OCI-M2 (cell line): ENCODE measurements at regions not wholly inside any gene's neighbourhood (a gene's known extent, or its start where the extent isn't known, plus 50 kb on each side); places are given as distances from the start of the nearest gene placed in this dataset.
"Not testable (repeated sequence)": the region's sequence is repeated elsewhere in the genome, so short reads cannot be mapped to it uniquely, and the experiment has no call there.

ENCODE experiments used
- DNase-seq: peaks from one replicate; lab custom pipeline; 2025; ENCODE audit not compliant: unreplicated experiment; lab: John Stamatoyannopoulos, UW

DNA sequence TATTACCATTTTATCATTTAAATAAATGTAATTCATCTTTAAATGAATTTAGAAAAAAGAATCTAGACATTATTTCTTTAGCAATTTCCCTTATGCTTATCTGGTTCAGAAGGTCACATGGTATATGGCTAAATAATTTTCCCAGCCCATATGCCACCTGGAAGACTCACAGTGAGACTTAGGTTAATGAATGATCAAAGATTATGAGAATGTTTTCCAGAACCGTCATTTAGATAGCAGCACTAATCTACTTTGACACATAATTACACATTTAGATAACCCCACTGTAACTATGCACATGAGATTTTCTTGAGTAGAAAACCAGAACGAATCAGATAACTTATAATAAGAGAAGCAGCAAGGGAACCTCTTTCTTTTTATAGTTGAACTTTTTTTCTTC is 124.9 kb upstream of the CCDC180 start:
- DNase-seq, result not testable (repeated sequence)

DNA sequence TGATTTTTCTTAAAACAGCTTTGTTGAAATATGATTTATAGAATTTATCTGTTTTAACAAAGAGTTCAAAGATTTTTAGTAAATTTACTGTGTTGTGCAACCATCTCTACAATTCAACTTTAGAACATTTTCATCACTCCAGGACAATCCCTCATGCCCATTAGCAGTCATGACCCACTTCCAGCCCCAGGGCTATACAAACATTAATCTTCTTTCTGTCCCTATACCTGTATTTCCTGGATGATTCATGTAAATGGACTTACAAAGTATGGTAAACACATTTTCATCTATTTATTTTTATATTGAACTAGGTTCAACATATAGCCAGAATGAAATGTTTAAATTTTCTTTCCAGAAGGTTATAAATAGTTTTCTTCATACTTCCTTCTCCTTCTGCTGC is 127.8 kb upstream of the CCDC180 start:
- no peak for DNase-seq

DNA sequence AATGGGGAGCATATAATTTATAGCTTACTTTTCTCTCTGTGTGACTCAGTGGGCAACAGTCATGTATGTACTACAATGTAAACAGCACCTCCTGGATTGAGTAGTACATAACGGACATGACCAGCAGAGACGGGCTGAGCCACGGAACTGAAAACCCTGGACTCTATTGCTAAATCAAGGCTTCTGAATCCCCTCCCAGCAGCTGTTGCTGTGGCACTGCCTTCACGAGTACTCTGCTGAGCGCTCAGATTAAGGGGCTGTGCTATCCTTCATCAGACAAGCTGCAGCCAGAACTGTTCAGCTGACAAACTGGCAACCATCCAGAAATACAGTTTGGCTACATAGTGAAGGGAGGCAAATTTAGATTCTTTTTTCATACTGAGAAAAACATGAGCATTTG is 131.3 kb upstream of the CCDC180 start:
- DNase-seq, result no peak

DNA sequence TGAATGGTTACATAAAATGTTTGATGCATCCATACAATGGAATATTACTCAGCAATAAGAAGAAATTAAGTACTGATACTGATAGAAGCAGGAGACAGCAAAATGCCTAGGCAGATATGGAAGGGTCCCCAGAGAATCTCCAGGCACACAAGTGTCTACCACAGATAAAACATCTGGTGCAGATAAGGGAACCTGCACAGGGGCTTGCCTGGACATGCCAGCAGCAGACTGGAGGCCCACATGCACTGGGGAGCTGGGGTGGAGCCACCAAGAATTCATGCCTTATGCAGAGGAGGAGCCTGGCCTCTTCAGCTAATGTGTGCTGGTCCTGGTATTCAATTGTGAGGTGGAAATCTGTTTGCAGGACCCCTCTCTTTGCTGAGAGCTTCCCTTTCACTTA is 129.2 kb upstream of the CTSV start:
- not testable (repeated sequence) for DNase-seq

DNA sequence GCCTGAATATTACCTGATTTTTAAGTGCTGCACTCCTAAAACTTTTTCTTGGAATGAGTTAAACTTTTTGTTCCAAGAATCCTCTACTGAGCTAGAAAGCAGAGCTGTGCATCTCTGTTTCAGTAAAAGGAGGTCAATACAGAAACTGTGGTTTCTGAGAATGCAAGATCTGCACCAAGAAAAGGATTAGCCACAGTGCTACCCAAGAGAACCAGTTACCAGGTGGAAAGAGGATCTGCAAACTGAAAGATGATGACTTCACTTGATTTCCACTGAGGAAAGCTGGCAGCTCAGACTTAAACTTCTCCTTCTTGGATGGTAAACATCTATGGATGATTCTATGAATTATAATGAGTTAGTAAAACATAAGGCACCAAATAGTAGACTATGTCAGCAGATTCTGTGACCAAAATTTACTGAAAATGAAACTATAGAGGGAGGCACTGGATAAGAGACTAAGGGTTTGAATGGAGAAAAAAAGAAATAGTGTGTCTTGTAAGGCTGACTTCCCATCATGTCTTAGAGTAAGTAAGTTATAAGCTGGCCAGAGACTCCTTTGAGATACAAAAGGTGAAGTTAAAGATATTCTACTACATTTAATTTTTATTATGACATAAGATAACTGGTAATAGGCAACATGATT is 127.7 kb upstream of the CTSV start:
- not testable (repeated sequence) for DNase-seq

DNA sequence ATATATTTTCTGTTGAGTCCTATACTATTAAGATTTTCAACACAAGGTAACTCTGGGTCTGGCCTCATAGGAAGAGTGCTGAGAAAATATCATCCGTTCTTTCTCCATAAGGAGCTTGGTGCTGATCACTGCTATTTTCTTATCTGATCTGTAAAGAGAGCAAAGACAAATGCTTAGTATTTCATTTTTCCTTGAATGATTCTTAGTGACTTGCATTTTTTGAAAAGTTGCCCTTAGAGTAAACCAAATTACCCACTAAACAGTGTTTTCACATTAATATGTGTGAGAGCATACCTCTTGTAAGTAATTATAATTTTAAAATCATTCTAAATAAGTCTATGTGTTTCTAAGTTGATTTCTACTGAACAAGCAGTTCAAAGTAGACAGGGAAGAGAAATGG is 121.3 kb upstream of the CTSV start:
- DNase-seq, result no peak

DNA sequence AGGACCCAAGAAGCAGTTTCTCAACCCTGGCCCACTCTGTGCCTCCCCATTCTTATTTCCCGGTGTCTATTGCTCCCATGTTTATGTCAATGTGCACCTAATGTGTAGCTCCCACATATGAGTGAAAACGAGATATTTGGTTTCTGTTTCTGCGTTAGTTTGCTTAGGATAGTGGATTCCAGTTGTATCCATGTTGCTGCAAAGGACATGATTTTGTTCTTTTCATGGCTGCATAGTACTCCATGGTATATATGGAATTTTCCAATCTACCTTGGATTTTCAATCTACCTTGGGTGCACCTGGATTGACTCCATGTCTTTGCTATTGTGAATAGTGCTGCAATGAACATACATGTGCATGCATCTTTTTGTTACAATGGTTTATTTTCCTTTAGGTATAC is 119.8 kb upstream of the CTSV start:
- not testable (repeated sequence) for DNase-seq

DNA sequence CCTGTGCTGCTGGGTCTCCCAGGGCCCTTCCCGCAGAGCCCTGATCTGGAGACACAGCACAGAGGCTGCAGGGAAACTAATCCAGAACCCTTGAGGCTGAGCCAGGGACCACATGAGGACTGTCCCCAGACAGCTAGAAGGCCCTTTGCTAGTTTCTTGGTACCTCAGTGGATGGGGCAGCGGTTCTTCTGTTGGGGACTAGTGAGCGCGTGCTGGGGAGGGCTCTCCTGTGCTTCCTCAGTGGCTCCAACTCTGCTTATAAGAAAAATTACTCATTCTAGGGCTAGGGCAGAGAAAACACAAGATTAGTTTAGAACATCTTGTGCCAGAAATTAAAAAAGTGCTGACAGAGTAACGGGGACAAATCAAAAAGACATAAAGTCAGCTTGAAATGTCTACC is 116.5 kb upstream of the CTSV start:
- DNase-seq, result not testable (repeated sequence)

DNA sequence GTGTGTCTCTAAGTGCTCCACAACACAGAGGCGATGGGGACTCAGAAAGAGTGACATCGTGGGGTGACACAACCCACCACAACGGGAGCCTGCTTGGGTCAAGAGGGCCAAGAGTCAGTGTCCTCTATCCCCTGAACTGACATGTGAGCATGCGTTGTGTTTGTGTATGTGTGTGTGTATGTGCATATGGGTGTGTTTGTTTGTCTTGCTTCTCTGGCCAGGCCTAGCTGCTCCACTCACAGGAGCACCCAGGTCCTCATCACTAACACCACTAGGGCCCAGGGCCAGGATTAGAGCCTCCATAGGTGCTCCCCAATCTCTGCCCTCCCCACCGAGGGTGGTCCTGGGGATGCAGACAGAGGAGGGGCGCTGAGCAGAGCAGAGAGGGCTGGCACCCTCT is 115.0 kb upstream of the CTSV start:
- no peak for DNase-seq

DNA sequence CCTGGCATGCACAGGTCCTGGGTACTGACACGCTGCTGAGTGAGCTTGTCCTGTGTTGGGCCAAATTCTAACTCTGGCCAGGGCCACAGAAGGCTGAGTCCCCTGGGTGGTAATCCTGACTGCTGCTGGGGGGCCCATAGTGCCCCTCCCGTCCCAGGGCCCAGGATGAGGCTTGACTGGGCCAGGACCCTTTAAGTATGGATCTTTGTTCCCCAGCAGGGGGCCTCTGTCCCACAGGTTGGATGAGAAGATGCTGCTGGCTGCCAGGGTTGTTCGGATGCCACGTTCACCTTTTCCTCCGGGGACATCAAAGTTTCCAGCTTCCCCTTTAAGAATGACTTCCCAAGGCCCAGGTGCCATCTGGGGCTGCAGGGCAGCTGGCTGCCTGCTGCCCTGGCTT is 114.2 kb upstream of the CTSV start:
- DNase-seq, result not testable (repeated sequence)

DNA sequence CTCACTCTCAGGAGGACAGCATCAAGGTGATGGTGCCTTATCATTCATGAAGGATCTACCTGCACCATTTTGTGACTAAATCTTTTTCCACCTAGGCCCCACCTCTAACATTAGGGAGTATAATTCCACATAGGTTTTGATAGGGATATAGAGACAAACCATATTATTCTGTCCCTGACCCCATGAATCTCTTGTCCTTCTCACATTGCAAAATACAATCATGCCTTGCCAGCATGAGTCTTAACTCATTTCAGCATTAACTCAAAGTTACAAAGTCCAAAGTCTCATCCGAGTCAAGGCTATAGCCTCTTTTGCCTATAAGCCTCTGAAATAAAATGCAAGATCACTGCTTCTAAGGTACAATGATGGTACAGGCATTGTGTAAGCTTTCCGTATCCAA is 111.5 kb upstream of the CTSV start:
- not testable (repeated sequence) for DNase-seq

DNA sequence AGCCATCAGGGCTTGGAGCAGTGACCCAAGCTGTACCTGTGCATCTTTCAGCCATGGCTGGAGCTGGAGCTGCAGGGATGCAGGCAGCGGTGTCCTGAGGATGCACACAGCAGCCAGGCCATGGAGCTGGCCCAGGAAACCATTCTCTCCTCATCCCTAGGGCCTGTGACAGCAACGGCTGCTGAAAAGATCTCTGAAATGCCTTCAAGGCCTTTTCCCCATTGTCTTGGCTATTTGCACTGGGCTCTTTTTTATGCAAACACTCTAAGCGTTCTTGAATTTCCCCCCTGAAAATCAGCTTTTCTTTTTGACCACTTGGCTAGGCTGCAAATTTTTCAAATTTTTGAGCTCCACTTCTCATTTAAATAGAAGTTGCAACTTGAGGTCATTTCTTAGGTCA is 109.5 kb upstream of the CTSV start:
- not testable (repeated sequence) for DNase-seq

DNA sequence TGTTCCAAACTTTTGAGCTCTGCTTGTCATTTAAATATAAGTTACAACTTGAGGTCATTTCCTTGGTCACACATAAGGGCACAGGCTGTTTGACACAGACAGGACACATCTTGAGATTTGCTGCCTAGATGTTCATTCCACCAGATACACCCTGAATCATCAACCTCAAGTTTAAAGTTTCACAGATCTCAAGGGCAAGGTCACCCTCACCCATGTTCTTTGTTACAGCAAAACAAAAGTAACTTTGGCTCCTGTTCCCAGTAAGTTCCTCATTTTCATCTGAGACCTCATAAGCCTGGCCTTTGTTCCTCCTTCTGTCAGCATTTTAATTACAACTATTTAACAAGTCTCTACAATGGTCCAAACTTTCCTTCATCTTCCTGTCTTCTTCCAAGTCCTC is 106.7 kb upstream of the CTSV start:
- not testable (repeated sequence) for DNase-seq

DNA sequence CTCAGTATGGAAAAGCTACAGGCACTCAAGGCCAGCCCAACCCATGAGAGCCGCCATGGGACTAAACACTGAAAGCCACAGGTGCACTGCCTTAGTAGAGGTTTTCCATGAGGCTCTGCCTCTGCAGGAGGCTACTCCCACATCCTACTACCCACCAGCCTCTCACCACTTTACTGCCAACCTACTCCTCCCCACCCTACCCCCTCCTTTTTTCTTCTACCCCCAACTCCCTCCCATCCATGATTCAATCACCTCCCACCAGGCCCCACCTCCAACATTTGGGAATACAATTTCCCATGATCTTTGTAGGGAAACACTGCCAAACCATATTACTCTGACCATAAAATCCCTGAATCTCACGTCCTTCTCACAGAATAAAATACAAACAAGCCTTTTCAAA is 101.6 kb upstream of the CTSV start:
- DNase-seq, result no peak

DNA sequence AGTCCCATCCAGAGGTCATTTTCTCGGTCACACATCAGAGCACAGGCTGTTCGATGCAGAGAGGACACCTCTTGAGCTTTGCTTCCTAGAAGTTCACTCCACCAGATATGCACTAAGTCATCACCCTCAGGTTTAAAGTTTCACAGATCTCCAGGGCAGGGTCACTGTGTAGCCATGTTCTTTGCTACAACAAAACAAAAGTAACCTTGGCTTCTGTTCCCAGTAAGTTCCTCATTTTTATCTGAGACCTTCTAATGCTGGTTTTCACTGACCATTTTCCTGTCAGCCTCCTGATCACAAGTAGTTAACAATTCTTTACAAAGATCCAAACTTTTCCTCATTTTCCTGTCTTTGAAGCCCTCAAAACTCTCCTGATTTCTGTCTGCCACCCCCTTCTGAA is 97.5 kb upstream of the CTSV start:
- DNase-seq, result no peak

DNA sequence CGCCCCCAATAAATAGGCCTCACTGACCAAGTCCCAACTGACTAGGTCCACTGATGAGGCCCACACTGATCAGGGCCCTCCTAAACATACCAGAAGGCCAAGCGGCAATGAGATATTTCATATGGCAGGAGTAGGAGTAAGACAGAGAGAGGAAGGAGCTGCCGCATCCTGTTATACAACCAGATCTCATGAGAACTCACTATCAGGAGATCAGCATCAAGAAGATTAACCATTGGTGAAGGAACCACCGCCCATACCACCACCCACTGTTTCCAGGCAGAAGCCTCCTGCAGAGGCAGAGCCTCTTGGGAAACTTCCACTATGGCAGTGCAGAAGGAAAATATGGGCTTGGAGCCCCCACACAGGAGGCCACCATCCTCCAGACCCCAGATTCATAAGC is 95.0 kb upstream of the CTSV start:
- not testable (repeated sequence) for DNase-seq

DNA sequence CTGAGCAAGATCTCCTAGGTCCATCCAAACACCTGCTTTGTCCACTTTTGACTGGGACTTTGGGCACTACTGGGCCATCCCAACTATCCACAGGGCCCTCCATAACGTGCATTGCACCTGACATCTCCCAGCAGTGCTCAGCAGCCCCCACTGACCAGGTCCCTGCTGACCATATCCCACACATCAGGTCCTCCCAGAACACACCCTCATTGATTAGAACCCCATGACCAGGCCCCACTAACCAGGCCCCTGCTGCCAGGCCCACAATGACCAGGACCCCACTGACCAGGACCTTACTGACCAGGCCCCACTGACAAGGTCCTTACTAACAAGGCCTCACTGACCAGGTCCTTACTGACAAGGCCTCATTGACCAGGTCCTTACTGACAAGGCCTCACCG is 93.9 kb upstream of the CTSV start:
- no peak for DNase-seq

DNA sequence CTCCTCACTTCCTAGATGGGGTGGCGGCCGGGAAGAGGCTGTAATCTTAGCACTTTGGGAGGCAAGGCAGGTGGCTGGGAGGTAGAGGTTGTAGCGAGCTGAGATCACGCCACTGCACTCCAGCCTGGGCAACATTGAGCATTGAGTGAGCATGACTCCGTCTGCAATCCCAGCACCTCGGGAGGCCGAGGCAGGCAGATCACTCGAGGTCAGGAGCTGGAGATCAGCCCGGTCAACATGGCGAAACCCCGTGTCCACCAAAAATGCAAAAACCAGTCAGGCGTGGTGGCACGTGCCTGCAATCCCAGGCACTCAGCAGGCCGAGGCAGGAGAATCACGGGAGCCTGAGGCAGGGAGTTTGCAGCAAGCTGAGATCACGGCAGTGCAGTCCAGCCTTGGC is 91.9 kb upstream of the CTSV start:
- not testable (repeated sequence) for DNase-seq

DNA sequence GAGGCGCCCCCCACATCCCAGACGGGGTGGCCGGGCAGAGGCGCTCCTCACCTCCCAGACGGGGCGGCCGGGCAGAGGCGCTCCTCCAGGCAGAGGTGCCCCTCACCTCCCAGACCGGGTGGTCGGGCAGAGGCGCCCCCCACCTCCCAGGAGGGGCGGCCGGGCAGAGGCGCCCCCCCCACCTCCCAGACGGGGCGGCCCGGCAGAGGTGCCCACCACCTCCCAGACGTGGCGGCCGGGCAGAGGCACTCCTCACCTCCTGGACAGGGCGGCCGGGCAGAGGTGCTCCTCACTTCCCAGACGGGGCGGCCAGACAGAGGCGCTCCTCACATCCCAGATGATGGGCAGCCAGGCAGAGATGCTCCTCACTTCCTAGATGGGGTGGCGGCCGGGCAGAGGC is 91.4 kb upstream of the CTSV start:
- DNase-seq, result not testable (repeated sequence)

DNA sequence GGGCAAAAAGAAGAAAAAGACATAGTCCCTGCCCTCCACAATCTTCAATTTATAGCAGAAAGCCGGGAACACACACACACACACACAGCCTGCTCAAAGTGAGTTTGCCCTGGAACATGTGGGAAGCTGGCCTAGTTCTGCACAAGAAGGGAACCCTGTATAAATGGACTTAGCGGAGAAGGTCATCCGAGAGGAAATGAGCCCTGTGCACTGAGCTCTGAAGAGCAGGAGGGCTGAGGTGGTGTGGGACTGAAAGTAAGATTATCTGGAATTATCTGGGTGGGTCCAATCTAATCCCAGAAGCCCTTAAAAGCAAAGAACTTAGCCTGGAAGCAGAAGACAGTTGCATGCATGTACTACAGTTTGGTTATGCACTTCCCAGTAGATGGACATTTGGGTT is 90.0 kb upstream of the CTSV start:
- DNase-seq, result no peak

DNA sequence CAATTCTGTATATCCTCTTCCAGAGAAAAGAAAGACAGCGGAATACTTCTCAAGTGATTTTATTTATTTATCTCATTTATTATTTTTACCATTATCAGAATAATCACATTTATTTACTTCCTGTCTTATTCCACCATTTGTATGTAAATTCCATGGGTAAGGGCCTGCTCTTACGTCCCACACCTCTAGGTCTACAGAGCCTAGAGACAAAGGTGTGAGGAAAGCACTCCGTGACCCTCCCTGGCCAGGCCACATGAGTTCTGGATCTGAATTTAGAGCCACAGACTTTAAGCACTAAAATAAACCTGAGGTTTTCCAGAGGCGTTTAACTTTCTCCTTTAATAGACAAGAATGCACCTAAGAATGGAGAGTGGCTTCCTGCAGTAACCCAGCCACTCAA is 85.3 kb upstream of the CTSV start:
- no peak for DNase-seq

DNA sequence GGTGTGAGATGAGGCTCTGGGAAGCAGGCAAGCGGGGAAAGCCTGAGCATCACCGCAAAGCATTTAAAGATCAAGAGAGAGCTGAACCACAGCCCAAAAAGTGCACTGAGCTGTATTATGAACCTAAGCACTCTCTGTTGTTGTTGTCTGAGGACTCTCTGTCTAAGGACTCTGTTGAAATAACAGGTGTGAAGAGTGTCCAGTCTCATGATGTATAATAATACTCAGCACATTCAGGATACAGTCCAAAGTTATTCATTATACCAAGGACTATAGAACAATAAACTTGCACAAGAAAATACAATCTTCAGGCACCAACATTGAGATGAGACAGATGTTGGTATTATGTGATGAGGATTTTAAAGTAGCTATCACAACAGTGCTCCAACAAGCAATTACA is 71.8 kb upstream of the CTSV start:
- DNase-seq, result no peak

DNA sequence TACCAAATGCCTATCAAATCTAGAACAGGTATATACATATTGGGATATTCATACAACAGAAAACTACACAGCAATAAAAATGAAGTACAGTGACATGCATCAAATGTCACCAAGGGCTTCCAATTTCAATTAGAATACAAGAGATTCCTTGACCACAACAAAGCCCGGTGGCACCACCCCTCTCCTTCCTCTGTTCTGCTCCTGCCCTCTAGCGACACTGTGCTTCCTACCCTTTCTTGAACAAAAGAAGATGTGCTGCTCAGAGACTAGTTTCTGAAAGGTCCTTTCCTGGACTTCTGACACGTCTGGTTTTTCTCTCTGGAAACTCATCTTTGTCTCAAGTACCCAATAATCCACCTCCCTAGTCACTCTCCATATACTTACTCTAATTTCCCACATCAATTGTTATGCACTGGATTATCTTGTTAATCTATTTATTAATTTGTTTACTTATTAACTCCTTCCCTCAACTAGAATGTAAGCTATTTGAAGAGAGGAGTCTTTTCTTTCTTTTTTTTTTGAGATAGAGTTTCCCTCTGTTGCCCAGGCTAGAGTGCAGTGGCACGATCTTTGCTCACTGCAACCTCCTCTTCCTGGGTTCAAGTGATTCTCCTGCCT is 70.4 kb upstream of the CTSV start:
- no peak for DNase-seq
